Cardiac muscle cell (in vitro differentiated cells and primary cell): ENCODE measurements at regions not wholly inside any gene's neighbourhood (a gene's known extent, or its start where the extent isn't known, plus 50 kb on each side); places are given as distances from the start of the nearest gene placed in this dataset.

Experiments
- DNase-seq, 2 donors: peaks; one replicate each; pipeline versions ENCODE4 v3.0.0 to v3.0.0-alpha.2; 2010 to 2017; ENCODE audit warnings: low read depth in 1 of 2, low spot score in 1 of 2
- H3K27ac ChIP-seq: fragments of 200-600 bp; sonication (generic); 2 replicates; pipeline ENCODE4 v1.5.1; 2016
- H3K27me3 ChIP-seq: fragments of 200-600 bp; sonication (generic); 2 replicates; pipeline ENCODE4 v1.6.0; 2016; ENCODE audit warnings: control low read depth
- H3K36me3 ChIP-seq: fragments of 200-600 bp; sonication (generic); 2 replicates; pipeline ENCODE4 v1.5.1; 2016; ENCODE audit warnings: control low read depth
- H3K4me1 ChIP-seq: fragments of 200-600 bp; sonication (generic); 2 replicates; pipeline ENCODE4 v1.8.1; 2017; ENCODE audit warnings: low read depth, mild to moderate bottlenecking, mixed run types
- H3K4me3 ChIP-seq: fragments of 200-600 bp; sonication (generic); 2 replicates; pipeline ENCODE4 v1.5.1; 2016; ENCODE audit warnings: mild to moderate bottlenecking
- H3K9me3 ChIP-seq: fragments of 200-600 bp; sonication (generic); 2 replicates; pipeline ENCODE4 v1.5.1; 2017; ENCODE audit warnings: low read depth, mild to moderate bottlenecking, control low read depth
- CTCF ChIP-seq: IDR thresholded peaks from 2 replicates; pipeline ENCODE4 v1.5.1; 2012; ENCODE audit warnings: low read depth, mild to moderate bottlenecking, low read length

GRCh38 chr14:54039311-54039710, 82.7 kb upstream of the BMP4 start:
- H3K36me3 ChIP-seq: no peaks in the 10 kb centered on the region
- TF ChIP-seq CTCF: no peak
- DNase-seq: no peak
- no peaks in the 10 kb centered on the region for H3K27me3 ChIP-seq
- H3K4me1 ChIP-seq: no peaks in the 10 kb centered on the region
- no peaks in the 10 kb centered on the region for H3K9me3 ChIP-seq
- H3K4me3 ChIP-seq: no peak overlapping the region
- H3K27ac ChIP-seq: no peak overlapping the region

- no peaks in the 10 kb centered on the region for H3K4me1 ChIP-seq
- no peak overlapping the region for H3K4me3 ChIP-seq
- no peaks in the 10 kb centered on the region for H3K27me3 ChIP-seq
- H3K27ac ChIP-seq: no peak overlapping the region
- no peaks in the 10 kb centered on the region for H3K9me3 ChIP-seq
- TF ChIP-seq CTCF: no peak
- no peak for DNase-seq
- no peaks in the 10 kb centered on the region for H3K36me3 ChIP-seq
Observed at GRCh38 chr14:54040846-54041245, 84.2 kb upstream of the BMP4 start.

- no peak overlapping the region for H3K27ac ChIP-seq
- no peak for DNase-seq
- H3K27me3 ChIP-seq: no peaks in the 10 kb centered on the region
- no peaks in the 10 kb centered on the region for H3K36me3 ChIP-seq
- no peaks in the 10 kb centered on the region for H3K9me3 ChIP-seq
- TF ChIP-seq CTCF: no peak
- no peak overlapping the region for H3K4me3 ChIP-seq
- no peaks in the 10 kb centered on the region for H3K4me1 ChIP-seq
Observed at GRCh38 chr14:54046250-54046649, 89.6 kb upstream of the BMP4 start.

GRCh38 chr14:54047645-54048308, 91.2 kb upstream of the BMP4 start:
- Histone ChIP-seq H3K9me3 (no peaks in the 10 kb centered on the region), H3K27me3 (no peaks in the 10 kb centered on the region), H3K4me3 (no peak overlapping the region), H3K4me1 (no peaks in the 10 kb centered on the region), H3K27ac (no peak overlapping the region), H3K36me3 (no peaks in the 10 kb centered on the region)
- DNase-seq: no peak
- TF ChIP-seq CTCF: no peak

DNA sequence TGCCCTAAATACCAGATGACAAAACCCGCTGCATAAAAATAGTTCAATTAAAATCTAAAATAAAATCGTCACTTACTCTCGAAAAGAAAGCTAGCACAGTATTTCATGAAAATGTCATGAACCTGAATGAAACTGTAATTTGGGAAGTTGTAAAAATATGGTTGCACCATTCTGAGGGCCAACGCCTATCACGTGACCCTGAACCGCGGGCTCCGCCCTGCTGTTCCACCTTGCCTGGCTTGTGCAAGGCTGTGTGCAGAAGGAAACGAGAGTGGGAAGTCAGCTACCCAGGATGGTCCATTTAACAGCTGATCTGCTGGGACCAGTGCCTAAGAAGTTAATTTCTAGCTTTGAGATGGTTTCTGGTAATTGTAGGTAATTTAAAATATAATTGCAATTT, 91.7 kb upstream of the BMP4 start:
- DNase-seq: no peak
- no peak for TF ChIP-seq CTCF
- no peaks in the 10 kb centered on the region for H3K9me3 ChIP-seq
- H3K4me3 ChIP-seq: no peak overlapping the region
- H3K27ac ChIP-seq: no peak overlapping the region
- H3K36me3 ChIP-seq: no peaks in the 10 kb centered on the region
- no peaks in the 10 kb centered on the region for H3K27me3 ChIP-seq
- no peaks in the 10 kb centered on the region for H3K4me1 ChIP-seq
